Right renal cortex interstitium (tissue), 3 donors: ENCODE measurements at regions not wholly inside any gene's neighbourhood (a gene's known extent, or its start where the extent isn't known, plus 50 kb on each side); places are given as distances from the start of the nearest gene placed in this dataset.
A peak's percentile ranks its signal among the peaks of the same experiment; 100 is the strongest.
"Not testable (repeated sequence)": the region's sequence is repeated elsewhere in the genome, so short reads cannot be mapped to it uniquely, and the experiment has no call there.

ENCODE experiments used
- DNase-seq, 3 donors: peaks; one replicate each; pipeline ENCODE4 v3.0.0-alpha.2; 2013; ENCODE audit warnings: low read depth in 3 of 3, low spot score in 2 of 3

- DNase-seq = not testable (repeated sequence)
These were observed 350.7 kb downstream of the SHQ1 start for GRCh38 chr3:72497501-72497900.

GRCh38 chr3:72496051-72496670 lies 352.1 kb downstream of the SHQ1 start:
- no peak for DNase-seq

GRCh38 chr3:72494626-72495025 lies 353.6 kb downstream of the SHQ1 start:
- no peak for DNase-seq

- DNase-seq = no peak
These were observed 354.1 kb downstream of the SHQ1 start for GRCh38 chr3:72494130-72494529.

DNA sequence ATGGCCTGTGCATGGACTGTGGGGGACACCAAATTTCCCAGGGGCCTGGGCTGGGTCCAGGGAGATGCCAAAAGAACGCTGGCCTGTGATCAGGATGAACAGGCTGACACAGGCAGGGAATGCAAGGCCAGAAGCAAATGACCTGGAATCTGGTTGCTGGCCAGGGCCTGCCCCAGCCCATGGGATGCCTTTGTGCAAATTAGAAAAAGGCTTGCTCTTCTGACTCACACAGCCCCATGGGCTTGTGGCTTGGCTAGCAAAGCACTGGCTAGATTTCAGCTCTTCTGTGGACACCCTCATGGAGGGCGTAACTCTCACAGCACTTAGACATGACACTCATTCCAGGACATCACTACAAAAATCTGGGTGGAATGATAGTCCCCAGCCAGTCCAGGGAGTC lies 356.0 kb downstream of the SHQ1 start:
- no peak for DNase-seq

DNA sequence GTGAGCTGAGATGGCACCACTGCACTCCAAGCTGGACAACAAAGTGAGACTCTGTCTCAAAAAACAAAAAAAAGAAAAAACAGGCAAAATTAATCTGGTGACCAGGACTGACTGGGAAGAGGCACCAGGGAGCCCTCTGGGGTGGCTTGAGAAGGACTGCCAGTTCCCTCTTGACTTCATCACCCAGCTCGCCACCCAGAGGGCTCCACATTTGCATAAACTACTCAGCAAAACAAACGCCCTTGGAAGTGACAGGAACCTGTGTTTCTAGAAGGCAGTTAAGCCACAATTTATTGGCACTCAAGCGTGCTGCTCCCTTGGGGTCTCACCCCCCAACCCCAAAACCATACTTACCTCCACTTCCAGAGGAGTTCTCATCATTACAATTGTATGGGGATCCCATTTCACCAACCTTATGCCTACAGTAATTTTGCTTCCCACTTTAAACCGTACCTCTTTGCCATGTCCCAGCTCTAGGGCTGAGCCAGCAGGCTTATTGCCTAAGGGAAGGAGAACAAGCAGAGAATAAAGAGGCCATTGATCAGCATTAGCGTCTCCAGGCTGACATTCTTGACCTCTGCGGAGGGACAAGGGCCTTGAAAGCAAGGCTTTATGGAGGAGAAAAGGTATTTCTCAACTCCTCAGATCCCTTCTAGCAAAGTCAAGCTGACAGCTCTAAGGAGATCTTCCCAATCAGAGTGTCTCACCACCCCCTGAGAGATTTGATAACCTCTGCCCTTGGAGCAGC lies 357.4 kb downstream of the SHQ1 start:
- no peak for DNase-seq

GRCh38 chr3:72489901-72490300 lies 358.3 kb downstream of the SHQ1 start:
- no peak for DNase-seq

DNA sequence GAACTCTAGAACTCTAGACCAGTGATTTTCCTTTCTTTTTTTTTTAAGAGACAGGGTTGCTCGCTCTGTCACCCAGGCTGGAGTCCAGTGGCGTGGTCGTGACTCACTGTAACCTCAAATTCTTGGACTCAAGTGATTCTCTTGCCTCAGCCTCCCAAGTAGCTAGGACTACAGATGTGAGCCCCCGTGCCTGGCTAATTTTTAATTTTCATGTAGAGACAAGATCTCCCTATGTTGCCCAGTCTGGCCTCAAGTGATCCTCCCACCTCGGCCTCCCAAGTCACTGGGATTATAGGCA lies 359.6 kb downstream of the SHQ1 start:
- no peak for DNase-seq

GRCh38 chr3:72487946-72488737 lies 360.1 kb downstream of the SHQ1 start:
- DNase-seq = no peak

- DNase-seq = no peak
These were observed 361.0 kb downstream of the SHQ1 start for GRCh38 chr3:72487078-72487765.

DNA sequence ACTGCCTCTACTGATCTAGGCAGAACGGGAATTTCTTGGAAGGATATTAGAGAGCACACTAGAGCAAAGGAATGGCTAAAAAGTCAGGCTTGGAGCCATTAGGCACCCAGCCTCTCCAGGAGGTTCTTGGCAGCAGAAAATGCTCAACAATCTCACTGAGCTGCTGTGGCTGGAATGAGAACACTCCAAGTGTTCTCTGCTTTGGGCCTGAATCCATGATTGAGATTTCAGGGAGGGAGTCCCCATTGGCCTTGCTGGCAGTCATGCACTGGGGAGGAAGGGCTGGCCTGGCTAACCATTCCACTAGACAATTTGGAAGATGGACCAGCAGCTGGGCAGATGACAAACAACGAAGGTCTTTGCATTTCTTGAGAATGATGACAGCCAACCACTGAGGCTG lies 362.6 kb downstream of the SHQ1 start:
- no peak for DNase-seq

DNA sequence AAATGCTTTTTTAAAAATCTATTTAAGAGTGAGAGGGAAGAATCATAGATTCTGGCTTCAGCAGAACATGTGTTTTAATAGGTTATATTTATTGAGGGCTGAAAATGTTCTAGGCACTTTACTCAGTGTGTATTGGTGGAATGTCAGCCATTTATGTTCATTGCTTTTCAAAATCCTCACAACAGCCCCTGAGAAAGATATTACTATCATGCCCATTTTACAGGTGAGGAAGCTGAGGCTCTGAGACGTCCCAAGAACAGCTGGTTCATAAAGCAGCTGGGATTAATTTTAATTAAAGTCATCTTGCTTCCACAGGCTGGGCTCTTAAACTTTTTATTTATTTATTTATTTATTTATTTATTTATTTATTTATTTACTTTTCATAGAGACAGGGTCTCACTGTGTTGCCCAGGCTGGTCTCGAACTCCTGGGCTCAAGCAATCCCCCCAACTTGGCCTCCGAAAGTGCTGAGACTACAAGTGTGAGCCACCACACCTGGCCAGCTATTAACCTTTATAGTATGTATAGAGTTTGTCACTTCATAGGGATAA lies 364.6 kb downstream of the SHQ1 start:
- DNase-seq = peak in 1 of 3 donors; percentile 13

DNA sequence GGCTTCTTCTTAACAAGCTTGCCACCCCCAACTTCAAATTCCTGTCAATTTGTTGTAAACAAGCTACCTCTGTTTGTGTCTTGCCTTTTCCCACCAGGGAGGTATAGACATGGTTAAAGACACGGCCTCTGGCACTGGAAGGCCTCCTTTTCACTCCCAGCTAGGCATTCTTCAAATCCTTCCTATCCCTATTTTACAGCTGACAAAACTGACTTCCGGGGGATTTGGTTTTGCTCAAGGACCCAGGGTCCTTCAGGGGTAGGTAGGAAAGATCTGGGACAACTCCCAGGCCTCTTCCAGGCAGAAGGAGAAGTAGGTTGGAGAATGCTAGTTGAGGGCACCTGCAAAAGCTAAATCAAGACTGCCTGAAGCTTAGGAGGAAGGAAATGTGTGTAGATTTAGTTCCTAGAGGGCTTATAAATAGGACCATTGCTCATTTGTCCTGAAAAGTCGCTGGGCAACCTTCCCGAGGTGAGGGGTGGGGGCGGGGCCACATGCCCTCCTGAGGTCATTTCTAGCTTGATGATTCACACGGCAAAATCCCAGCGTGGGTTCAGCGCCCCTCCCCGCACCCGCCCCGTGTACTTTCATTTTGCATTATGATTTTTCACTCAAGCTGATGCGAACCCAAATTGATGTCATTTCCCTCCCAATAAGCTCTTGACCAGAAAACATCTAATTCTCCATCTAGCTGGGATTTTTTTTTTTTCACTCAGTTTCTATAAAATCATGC lies 365.5 kb downstream of the SHQ1 start:
- DNase-seq = no peak

DNA sequence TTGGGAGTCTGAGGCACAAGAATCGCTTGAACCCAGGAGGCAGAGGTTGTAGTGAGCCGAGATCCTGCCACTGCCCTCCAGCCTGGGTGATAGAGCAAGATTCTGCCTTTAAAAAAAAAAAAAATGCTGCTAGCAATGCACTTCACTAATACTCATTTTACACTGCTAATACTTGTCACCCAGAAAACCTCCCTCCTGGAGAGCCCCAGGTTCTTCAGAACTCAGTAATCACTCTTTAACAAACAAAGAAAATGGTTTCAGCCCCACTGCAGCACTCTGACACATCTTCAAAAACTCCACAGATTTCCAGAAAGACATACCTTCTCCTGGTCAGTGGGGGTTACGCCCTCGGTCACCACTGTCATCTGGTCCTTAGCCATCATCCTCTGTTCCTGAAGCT lies 366.7 kb downstream of the SHQ1 start:
- DNase-seq = no peak

- DNase-seq = no peak
These were observed 367.9 kb downstream of the SHQ1 start for GRCh38 chr3:72480366-72480765.

GRCh38 chr3:72479651-72480215 lies 368.5 kb downstream of the SHQ1 start:
- no peak for DNase-seq

- DNase-seq = no peak
These were observed 372.1 kb downstream of the SHQ1 start for GRCh38 chr3:72476139-72476483.

DNA sequence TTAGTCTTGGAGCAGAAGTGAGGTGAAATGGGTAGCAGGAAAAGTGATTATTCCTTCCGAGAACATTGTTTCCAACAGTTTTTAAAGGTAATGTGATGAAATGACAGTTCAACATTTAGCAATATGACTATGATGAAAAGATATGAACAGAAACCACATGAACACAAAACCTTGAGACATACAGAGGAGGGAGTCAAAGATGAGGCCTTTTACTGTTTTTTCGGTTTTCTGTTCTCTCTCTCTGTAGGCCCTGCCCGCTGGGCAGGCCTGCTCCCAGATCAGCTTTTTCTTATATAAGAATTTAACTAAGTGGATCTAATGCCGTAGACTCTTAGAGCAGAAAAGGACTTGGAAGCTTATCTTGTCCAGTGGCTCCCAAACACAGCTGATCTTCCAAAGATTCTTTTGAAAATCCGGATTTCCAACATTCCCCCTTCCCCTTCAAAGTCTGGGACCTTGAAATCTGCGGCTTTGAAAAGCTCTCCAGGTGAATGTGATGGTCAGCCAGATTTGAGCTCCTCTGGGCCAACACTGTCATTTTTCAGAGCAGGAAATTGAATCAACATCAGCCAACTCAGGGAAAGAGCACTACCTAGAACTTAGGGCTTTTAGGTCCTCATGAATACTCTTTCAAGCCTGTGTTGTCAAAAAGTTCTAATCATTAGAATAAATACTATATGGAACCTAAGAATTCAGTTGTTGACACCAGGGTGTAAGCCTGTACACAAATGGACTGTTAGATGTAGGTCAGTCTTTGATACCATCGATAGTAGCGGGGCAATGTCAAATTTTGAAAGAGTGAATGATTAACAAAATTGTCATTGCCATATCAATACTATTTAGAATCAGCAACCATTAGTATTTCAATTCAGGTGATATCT lies 372.7 kb downstream of the SHQ1 start:
- no peak for DNase-seq

GRCh38 chr3:72474775-72475174 lies 373.5 kb downstream of the SHQ1 start:
- no peak for DNase-seq
